ENCODE measurements at regions not wholly inside any gene's neighbourhood (a gene's known extent, or its start where the extent isn't known, plus 50 kb on each side); places are given as distances from the start of the nearest gene placed in this dataset.

GRCh38 chr2:140057928-140058327 is 1277.7 kb upstream of the NXPH2 start:
- no peak for DNase-seq

DNA sequence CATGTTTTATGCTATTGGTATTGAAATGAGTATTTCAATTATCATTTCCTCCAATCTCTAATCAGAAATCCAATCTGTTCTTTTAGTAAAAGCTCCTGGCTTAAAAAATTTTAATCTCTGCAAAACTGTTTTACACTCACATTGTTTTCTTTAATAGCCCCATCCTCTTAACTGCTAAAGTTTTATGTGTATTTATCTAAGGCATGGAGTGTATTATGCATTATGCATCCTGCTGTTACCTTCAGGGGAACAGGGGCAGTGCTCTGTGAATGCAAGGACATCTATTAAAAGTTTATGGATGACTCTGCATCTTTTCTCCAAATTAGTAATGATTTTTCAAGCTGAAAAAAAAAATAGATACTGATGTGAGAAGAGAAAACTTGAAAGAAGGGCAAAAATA is 1261.6 kb upstream of the NXPH2 start:
- DNase-seq, result no peak

GRCh38 chr2:140041239-140041638 is 1261.0 kb upstream of the NXPH2 start:
- no peak for DNase-seq

- DNase-seq, result no peak
Observed at GRCh38 chr2:140033638-140034037, 1253.4 kb upstream of the NXPH2 start.

DNA sequence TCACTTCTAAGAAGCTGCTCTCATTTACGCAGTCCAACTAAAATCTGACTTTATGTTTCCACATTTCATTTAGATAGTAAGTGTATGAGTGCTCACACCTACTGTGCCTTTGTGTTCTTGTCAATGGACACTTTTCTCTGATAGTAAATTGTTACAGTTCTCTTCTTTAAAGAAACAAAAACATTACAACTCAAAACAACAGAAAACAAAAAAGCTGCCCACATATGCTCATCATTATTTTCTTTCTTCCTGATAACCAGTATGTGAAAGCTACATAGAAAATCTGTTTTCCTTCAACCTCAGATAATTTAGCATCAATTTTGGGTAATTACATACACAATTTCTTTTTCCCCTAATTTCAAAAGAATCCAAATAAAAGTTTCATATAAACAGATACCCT is 1247.8 kb upstream of the NXPH2 start:
- DNase-seq, result no peak

DNA sequence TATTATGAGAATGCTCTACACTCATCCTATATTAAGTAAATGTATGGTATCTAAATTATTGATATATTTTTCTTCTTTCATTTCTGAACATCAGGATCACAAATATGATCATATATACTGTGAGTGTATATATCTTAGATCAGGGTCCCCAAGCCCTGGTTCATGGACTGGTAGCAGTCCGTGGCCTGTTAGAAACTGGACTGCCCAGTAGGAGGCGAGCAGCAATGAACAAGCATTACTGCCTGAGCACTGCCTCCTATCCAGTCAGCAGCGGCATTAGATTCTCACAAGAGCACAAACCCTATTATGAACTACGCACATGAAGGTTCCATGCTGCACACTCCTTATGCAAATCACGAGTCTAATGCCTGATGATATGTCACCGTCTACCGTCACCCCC is 1247.1 kb upstream of the NXPH2 start:
- no peak for DNase-seq

GRCh38 chr2:140023291-140023690 is 1243.1 kb upstream of the NXPH2 start:
- DNase-seq, result no peak

GRCh38 chr2:140018541-140018940 is 1238.4 kb upstream of the NXPH2 start:
- DNase-seq, result no peak

GRCh38 chr2:140014204-140014546 is 1234.0 kb upstream of the NXPH2 start:
- no peak for DNase-seq

GRCh38 chr2:140013545-140014203 is 1233.5 kb upstream of the NXPH2 start:
- no peak for DNase-seq

DNA sequence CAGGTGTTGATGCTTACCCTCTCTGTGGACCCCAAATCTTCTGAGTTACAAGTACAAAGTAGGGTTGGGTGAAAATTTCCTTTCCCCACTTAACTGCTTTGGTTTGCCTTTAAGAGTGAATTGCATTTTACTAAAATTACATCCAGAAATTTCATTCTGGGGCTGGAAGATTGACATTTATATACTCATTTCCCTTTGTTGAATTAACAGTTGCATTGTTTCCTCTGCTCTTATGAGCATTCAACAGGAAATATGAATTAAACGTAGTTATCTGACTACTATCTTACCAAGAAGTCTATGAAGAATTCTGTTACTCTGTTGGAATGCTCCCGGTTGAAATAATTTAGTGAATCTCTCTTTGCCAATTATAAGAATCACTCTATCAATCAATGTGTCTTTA is 1231.1 kb upstream of the NXPH2 start:
- DNase-seq, result no peak

DNA sequence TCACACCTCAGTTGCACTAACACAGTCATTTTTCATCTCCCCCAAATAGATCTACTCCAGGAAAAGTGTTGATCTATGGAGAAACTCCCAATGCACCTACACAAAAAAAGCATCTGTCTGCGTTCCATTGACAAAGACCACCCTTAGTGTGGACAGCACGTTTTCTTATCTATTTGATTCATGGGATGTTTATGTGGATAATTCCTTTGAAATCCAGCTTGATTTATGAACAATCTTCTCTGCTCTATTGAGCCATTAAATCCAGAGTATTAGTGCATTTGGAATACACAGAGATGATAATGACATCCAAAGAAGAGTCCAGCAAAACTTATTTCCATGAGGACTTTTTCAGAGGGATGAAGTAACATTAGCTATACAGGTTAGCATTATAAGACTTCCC is 1221.9 kb upstream of the NXPH2 start:
- no peak for DNase-seq

GRCh38 chr2:139992711-139993345 is 1212.6 kb upstream of the NXPH2 start:
- DNase-seq, result no peak

- no peak for DNase-seq
Observed at GRCh38 chr2:139992078-139992477, 1211.9 kb upstream of the NXPH2 start.

DNA sequence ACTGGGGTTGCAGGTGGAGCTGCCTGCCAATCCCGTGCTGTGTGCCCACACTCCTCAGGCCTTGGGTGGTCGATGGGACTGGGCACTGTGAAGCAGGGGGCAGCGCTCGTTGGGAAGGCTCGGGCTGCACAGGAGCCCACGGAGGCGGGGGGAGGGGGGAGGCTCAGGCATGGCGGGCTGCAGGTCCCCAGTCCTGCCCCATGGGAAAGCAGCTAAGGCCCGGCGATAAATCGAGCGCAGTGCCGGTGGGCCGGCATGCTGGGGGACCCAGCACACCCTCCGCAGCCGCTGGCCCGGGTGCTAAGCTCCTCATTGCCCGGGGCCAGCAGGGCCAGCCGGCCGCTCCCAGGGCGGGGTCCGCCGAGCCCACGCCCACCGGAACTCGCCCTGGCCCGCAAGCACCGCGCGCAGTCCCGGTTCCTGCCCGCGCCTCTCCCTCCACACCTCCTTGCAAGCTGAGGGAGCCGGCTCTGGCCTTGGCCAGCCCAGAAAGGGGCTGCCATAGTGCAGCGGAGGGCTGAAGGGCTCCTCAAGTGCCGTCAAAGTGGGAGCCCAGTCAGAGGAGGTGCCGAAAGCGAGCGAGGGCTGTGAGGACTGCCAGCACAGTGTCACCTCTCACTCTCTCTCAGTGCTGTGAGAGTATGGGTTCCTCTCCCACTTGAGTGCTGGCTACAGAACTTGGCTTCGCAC is 1210.6 kb upstream of the NXPH2 start:
- DNase-seq, result no peak

- no peak for DNase-seq
Observed at GRCh38 chr2:139969323-139969722, 1189.1 kb upstream of the NXPH2 start.

DNA sequence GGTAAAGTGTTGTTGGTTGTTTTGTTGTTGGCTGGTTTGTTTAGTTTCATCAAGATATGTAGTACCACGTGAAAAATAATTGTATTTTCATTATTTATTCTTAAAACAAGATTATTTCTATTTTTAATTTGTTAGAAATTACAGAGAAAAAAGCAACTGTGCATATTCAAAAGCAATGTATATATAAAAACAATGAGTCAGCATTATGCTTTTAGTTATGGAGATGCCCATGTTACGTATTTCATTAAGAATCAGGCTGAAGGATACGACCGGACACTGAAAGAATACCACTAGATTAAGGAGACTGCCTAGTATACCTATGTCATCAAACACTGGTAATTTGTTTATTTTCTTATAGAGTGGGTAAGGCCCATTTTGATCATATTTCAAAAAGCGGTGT is 1188.4 kb upstream of the NXPH2 start:
- no peak for DNase-seq

- no peak for DNase-seq
Observed at GRCh38 chr2:139967665-139968064, 1187.5 kb upstream of the NXPH2 start.

GRCh38 chr2:139964721-139965440 is 1184.7 kb upstream of the NXPH2 start:
- no peak for DNase-seq

- no peak for DNase-seq
Observed at GRCh38 chr2:139963863-139964355, 1183.7 kb upstream of the NXPH2 start.

GRCh38 chr2:139949242-139949972 is 1169.2 kb upstream of the NXPH2 start:
- no peak for DNase-seq

DNA sequence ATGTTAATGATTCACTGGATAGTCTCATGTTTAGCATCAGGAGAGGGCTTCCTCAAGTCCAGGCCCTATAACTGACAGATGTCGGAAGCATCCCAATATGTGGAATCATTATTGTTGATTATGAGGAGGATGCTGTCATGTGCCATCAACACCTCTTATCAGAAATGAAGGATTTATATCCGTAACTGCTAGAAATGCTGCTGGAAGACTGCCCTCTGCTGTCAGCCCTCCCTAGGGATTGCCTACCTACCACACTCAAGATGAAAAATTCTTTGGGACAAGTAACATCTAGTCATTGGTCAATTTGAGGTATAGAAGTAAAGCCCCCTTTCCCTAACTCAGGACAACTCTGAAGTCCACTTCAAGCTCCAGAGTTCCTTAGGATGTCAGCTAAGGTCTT is 1166.5 kb upstream of the NXPH2 start:
- DNase-seq, result no peak

GRCh38 chr2:139940686-139941085 is 1160.5 kb upstream of the NXPH2 start:
- DNase-seq, result no peak

All from NCI-H1105 (cell line).